ENCODE measurements at regions not wholly inside any gene's neighbourhood (a gene's known extent, or its start where the extent isn't known, plus 50 kb on each side); places are given as distances from the start of the nearest gene placed in this dataset.

- no peaks in the 10 kb centered on the region for H3K4me1 ChIP-seq
- peaks cover 0 to 5% (median 0%) of the 10 kb centered on the region in 8 donors for H3K9me3 ChIP-seq
- TF ChIP-seq CTCF (IDR thresholded peaks at IDR 0.05 in 8 of 11, conservative IDR thresholded peaks at IDR 0.05 in 3 of 11): no peak
- TF ChIP-seq POLR2AphosphoS5 (IDR thresholded peaks at IDR 0.05): no peak
- TF ChIP-seq POLR2A (IDR thresholded peaks at IDR 0.05): no peak
- intact Hi-C loops (cut with DNase I; ENCODE audit: low total_unique reads): no loop called here
- H3K27me3 ChIP-seq (replicated peaks in 1 of 7): peaks cover 0 to 6% (median 0%) of the 10 kb centered on the region in 7 donors
- no peak overlapping the region for H3K27ac ChIP-seq
- H3K4me3 ChIP-seq: no peak overlapping the region
- 71 to 87% (median 83%) methylated on average over 3 of the region's 3 CpGs for WGBS, 5 donors
- DNase-seq: no peak
- H3K36me3 ChIP-seq: no peaks in the 10 kb centered on the region
Observed at GRCh38 chr10:2300231-2300630, 562.9 kb upstream of the ADARB2 start.

DNA sequence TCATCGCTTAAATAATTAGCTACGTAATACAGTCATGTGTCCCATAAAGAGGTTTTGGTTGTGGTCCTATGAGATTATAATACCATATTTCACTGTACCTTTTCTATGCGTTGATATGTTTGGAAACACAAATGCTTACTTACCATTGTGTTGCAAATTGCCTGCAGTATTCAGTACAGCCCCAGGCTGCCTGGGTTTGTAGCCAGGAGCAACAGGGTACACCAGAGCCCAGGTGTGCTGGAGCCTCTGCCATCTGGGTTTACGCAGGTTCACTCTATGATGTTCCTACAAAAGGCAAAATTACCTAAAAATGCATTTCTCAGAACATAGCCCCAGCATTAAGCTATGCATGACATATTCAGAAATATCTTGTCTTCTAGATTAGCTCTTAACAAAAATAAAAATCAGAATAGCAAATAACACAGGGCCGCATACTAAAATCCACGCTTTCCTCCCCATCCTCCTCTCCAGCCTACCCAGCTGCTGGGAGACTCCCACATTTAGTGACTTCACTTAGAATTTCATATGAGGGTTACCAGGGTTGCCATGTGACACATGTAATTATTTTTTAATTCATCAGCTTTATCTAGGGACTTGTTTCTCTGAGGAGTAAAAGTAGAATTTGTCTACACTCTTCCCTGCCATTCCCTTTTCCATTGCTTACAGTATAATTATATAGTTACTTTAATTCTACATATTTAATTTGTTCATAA lies 559.0 kb upstream of the ADARB2 start:
- no peaks in the 10 kb centered on the region for H3K9me3 ChIP-seq
- intact Hi-C loops (cut with DNase I; ENCODE audit: low total_unique reads): no loop called here
- H3K27ac ChIP-seq: no peak overlapping the region
- WGBS, 5 donors: 86 to 91% (median 86%) methylated on average over 6 of the region's 6 CpGs
- H3K4me1 ChIP-seq: no peaks in the 10 kb centered on the region
- H3K27me3 ChIP-seq (replicated peaks in 1 of 7): peaks cover 0 to 6% (median 0%) of the 10 kb centered on the region in 7 donors
- H3K36me3 ChIP-seq: no peaks in the 10 kb centered on the region
- H3K4me3 ChIP-seq: no peak overlapping the region
- TF ChIP-seq POLR2AphosphoS5 (IDR thresholded peaks at IDR 0.05) (no peak), CTCF (IDR thresholded peaks at IDR 0.05 in 8 of 11, conservative IDR thresholded peaks at IDR 0.05 in 3 of 11) (no peak), POLR2A (IDR thresholded peaks at IDR 0.05) (no peak)
- DNase-seq: no peak

DNA sequence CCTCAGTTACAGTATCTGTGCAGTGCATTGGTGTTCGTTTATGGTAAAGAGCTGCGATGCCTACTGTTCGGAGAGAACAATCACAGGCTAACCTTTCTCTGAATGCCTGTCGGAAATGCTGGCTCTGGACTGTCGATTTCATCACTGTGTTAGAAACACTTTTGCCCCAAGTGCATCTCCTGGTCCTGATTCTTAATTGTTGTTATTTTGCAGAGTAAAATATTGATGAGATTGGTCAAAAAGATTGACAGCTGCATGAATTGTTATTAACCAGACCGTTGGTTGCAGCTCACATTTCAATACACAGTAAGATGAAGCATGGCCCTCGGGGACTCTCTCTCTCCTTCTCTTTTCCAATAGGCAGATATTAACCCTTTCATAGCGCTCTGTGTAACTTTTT lies 557.4 kb upstream of the ADARB2 start:
- WGBS, 5 donors: 60 to 66% (median 65%) methylated on average over 8 of the region's 8 CpGs
- TF ChIP-seq POLR2AphosphoS5 (IDR thresholded peaks at IDR 0.05) (no peak), CTCF (IDR thresholded peaks at IDR 0.05 in 8 of 11, conservative IDR thresholded peaks at IDR 0.05 in 3 of 11) (no peak), POLR2A (IDR thresholded peaks at IDR 0.05) (no peak)
- Histone ChIP-seq H3K4me1 (no peaks in the 10 kb centered on the region), H3K27ac (no peak overlapping the region), H3K4me3 (no peak overlapping the region), H3K9me3 (no peaks in the 10 kb centered on the region), H3K36me3 (no peaks in the 10 kb centered on the region), H3K27me3 (replicated peaks in 1 of 7) (peaks cover 0 to 9% (median 0%) of the 10 kb centered on the region in 7 donors)
- intact Hi-C loops (cut with DNase I; ENCODE audit: low total_unique reads): no loop called here
- DNase-seq: no peak

GRCh38 chr10:2284071-2284470 lies 546.7 kb upstream of the ADARB2 start:
- H3K4me3 ChIP-seq: no peak overlapping the region
- H3K36me3 ChIP-seq: no peaks in the 10 kb centered on the region
- WGBS, 5 donors: 59 to 68% (median 64%) methylated on average over 10 to 12 of the region's 12 CpGs
- no peaks in the 10 kb centered on the region for H3K27me3 ChIP-seq (replicated peaks in 1 of 7)
- no peaks in the 10 kb centered on the region for H3K9me3 ChIP-seq
- intact Hi-C loops (cut with DNase I; ENCODE audit: low total_unique reads): no loop called here
- no peaks in the 10 kb centered on the region for H3K4me1 ChIP-seq
- no peak overlapping the region for H3K27ac ChIP-seq
- DNase-seq: no peak
- TF ChIP-seq POLR2AphosphoS5 (IDR thresholded peaks at IDR 0.05): no peak
- no peak for TF ChIP-seq POLR2A (IDR thresholded peaks at IDR 0.05)
- TF ChIP-seq CTCF (IDR thresholded peaks at IDR 0.05 in 8 of 11, conservative IDR thresholded peaks at IDR 0.05 in 3 of 11): no peak

Data from spleen (tissue), 11 donors.